ENCODE measurements at regions not wholly inside any gene's neighbourhood (a gene's known extent, or its start where the extent isn't known, plus 50 kb on each side); places are given as distances from the start of the nearest gene placed in this dataset.

DNA sequence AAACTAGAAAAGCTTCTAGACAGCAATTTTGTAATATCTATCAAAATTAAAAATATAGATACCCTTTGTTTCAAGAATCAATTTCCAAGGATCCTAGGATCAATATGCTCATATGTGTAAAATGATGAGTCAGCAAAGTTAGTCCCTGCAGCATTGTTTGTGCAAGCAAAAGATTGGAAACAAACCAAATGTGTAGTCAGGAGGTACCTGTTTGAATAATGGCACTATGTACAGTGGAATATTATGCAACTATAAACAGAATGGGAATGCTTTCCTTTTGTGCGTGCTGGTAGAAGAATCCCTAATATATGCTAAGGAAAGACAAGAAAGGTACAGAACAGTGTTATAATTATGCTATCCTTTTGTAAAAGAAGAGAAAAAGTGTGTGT lies 58.5 kb upstream of the PJA2 start:
- TF ChIP-seq POLR2A (IDR thresholded peaks at IDR 0.05) = no peak
- TF ChIP-seq, protein P1, sequence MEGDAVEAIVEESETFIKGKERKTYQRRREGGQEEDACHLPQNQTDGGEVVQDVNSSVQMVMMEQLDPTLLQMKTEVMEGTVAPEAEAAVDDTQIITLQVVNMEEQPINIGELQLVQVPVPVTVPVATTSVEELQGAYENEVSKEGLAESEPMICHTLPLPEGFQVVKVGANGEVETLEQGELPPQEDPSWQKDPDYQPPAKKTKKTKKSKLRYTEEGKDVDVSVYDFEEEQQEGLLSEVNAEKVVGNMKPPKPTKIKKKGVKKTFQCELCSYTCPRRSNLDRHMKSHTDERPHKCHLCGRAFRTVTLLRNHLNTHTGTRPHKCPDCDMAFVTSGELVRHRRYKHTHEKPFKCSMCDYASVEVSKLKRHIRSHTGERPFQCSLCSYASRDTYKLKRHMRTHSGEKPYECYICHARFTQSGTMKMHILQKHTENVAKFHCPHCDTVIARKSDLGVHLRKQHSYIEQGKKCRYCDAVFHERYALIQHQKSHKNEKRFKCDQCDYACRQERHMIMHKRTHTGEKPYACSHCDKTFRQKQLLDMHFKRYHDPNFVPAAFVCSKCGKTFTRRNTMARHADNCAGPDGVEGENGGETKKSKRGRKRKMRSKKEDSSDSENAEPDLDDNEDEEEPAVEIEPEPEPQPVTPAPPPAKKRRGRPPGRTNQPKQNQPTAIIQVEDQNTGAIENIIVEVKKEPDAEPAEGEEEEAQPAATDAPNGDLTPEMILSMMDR (IDR thresholded peaks at IDR 0.05) = no peak
- no peak for TF ChIP-seq POLR2AphosphoS5 (IDR thresholded peaks at IDR 0.05)
- no peak for TF ChIP-seq EP300 (IDR thresholded peaks at IDR 0.05)

Data from suprapubic skin (tissue), 4 donors.